GM19395 (cell line): ENCODE measurements at regions not wholly inside any gene's neighbourhood (a gene's known extent, or its start where the extent isn't known, plus 50 kb on each side); places are given as distances from the start of the nearest gene placed in this dataset.

ENCODE experiments used
- ATAC-seq: cut with Tn5 transposase; IDR thresholded peaks from one replicate; pipeline ENCODE4 v1.9.1; 2021; ENCODE audit warnings: mild to moderate bottlenecking, moderate library complexity; ENCODE audit not compliant: unreplicated experiment

GRCh38 chr9:23408874-23409273 lies 417.2 kb downstream of the ELAVL2 start:
- ATAC-seq = no peak

- ATAC-seq = no peak
Measured at GRCh38 chr9:23412046-23412445, 414.0 kb downstream of the ELAVL2 start.

DNA sequence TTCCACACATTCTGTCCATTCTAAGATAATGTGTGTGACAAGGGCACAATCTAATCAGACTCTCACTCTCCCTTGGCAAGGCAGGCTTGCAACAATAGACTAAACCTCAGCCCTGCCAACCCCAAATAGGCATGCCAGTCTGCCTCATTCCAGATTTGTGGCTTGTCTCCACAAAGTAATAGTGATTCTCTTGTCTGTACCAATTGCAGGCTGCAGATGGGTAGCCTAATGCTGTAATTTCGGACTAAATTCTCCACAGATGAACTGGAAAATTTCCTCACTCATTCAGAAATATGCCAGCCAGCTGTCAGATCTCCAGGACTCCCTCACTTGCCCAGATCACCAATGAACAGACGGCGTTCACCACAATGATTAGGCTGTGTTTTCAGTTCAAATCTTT lies 413.6 kb downstream of the ELAVL2 start:
- no peak for ATAC-seq

DNA sequence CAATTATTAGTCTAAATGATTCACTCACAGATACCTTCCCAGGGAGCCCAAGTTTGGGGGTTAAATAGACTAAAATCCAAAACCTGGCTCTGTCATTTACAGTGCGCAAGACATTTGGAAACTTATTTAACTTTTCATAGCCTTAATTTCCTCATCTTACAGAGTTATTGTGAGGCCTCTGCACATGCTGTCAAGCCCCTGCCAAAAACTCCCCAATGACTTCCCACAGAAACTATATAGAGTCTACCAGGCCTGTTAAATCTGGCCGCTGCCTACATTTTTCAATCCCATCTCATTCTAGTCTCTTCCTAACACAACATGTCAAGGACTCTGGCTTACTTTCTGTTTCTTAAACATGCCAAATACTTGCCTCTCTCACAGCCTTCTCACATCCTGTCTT lies 412.5 kb downstream of the ELAVL2 start:
- ATAC-seq = no peak

DNA sequence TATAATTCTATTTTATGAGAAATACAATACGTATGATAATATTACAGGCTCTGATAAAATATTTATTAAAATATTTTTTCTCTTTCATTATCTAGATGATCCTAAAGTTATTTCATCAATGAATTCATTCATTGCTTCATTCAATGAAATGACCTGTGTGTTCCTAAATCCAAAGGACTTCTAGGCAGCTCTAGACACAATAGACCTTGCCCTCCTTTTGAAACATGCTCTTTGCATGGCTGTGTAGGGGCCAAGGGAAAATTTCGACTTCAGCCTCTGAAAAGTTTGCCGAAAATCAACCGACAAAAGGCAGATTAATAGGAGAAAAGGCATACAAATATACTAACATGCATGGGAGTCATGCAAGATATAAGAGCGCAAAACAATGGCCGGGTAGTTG lies 402.0 kb downstream of the ELAVL2 start:
- ATAC-seq = no peak

GRCh38 chr9:23426144-23426543 lies 399.9 kb downstream of the ELAVL2 start:
- no peak for ATAC-seq

- ATAC-seq = no peak
Measured at GRCh38 chr9:23431459-23431858, 394.6 kb downstream of the ELAVL2 start.

DNA sequence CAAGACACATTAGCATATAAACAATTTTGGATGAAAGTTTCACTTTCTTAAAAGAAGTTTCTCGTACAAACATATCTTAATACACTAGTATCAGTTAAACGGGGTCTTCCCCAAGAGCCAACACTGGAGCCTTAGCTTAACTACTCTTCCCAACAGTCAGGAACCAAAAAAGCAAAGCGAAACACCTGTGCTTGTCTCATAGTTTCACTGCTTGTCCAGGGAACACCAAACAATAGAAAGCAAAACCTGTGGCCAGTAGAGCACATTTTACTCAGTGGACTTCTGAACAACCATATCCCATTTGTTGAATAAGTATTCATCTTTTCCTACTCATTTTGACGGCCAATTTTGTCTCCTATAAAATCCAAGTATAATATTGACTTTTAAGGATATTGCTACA lies 391.4 kb downstream of the ELAVL2 start:
- no peak for ATAC-seq

DNA sequence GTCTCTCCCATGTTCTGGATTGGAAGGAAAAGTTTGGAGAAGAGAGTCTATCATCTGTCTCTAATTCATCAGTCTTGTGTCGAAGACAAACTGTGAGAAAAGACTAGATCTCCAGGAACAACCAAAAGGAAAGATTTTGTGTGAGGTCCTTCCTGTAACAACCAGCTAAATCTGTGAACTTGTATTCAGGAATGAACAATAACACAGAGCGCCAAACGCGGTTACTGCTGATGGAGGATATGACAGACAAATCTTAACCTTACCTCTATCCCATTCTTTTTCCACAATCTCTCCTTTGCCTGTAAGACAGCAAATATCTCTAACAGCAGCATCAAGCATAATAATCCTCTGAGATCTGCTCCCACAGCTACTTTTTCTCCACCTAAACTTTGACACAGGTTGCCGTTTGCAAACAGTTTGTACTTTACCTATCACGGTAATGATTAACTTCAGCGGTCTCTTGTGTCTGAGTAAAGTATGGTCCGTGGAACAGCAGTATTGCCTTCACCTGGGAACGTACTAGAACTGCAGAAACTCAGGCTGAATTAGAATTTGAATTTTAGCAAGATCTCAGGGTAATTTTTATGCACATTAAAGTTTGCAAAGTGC lies 387.6 kb downstream of the ELAVL2 start:
- no peak for ATAC-seq

DNA sequence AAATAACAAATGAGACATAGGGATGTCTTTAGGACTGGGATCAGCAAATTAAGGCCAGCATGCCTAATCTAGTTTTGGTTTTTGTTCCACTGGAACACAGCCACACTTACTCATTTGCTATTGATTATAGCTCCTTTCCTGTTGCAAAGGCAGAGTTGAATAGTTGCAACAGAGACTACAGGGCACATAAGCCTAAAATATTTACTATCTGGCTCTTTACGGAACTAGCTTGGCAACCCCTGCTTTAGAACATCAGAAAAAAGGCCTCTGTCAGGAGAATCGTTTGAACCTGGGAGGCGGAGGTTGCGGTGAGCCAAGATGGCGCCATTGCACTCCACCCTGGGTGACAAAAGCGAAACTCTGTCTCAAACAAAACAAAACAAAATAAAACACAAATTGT lies 384.8 kb downstream of the ELAVL2 start:
- ATAC-seq = no peak

- ATAC-seq = no peak
Measured at GRCh38 chr9:23444658-23445057, 381.4 kb downstream of the ELAVL2 start.

- ATAC-seq = no peak
Measured at GRCh38 chr9:23447166-23447565, 378.9 kb downstream of the ELAVL2 start.

GRCh38 chr9:23447944-23448343 lies 378.1 kb downstream of the ELAVL2 start:
- ATAC-seq = no peak

DNA sequence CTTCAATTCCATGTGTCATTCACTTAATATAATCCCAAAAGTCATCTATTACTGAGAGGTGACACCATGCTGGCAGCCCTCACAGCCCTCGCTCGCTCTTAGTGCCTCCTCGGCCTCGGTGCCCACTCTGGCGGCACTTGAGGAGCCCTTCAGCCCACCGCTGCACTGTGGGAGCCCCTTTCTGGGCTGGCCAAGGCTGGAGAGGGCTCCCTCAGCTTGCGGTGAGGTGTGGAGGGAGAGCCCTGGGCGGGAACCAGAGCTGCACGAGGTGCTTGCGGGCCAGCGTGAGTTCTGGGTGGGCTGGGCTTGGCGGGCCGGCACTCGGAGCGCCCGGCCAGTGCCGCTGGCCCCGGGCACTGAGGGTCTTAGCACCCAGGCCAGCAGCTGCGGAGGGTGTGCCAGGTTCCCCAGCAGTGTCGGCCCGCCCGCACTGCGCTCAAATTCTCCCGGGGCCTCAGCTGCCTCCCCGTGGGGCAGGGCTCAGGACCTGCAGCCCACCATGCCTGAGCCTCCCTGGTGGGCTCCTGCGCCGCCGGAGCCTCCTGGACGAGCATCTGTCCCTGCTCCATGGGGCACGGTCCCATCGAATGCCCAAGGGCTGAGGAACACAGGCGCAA lies 374.1 kb downstream of the ELAVL2 start:
- ATAC-seq = no peak

- no peak for ATAC-seq
Measured at GRCh38 chr9:23464275-23464674, 361.8 kb downstream of the ELAVL2 start.

- ATAC-seq = no peak
Measured at GRCh38 chr9:23467276-23467675, 358.8 kb downstream of the ELAVL2 start.

- no peak for ATAC-seq
Measured at GRCh38 chr9:23477908-23478307, 348.1 kb downstream of the ELAVL2 start.

- no peak for ATAC-seq
Measured at GRCh38 chr9:23483566-23483965, 342.5 kb downstream of the ELAVL2 start.

- ATAC-seq = no peak
Measured at GRCh38 chr9:23492126-23493002, 333.7 kb downstream of the ELAVL2 start.

DNA sequence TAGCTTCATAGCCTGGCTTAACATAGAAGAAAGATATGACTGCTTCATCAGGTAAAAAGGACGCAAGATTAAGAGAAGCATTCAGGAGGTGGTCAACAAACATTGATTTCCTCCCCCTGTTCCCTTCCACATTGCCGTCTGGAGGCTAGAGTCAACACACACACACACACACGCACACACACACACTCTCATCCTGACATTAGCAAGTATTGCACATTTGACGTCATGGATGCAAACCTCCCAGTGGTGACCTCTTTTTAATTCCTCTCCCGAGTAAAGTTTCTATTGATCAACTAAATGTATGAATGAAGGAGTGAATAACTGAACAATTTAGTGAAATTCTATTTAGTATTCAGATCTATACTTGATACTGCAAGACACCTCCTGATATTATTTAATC lies 332.8 kb downstream of the ELAVL2 start:
- ATAC-seq = no peak

- no peak for ATAC-seq
Measured at GRCh38 chr9:23496489-23497136, 329.4 kb downstream of the ELAVL2 start.

- ATAC-seq = no peak
Measured at GRCh38 chr9:23497137-23497504, 328.9 kb downstream of the ELAVL2 start.
